ENCODE measurements at regions not wholly inside any gene's neighbourhood (a gene's known extent, or its start where the extent isn't known, plus 50 kb on each side); places are given as distances from the start of the nearest gene placed in this dataset.

- no peak for DNase-seq (ENCODE audit: low read depth)
- no peak for TF ChIP-seq CTCF (conservative IDR thresholded peaks at IDR 0.05; ENCODE audit: low read length)
- no peak overlapping the region for H3K4me3 ChIP-seq (ENCODE audit: low read length)
These were observed 797.4 kb downstream of the RPS29 start for GRCh38 chr14:48788771-48789170.

GRCh38 chr14:48786498-48786897 is 799.7 kb downstream of the RPS29 start:
- no peak for DNase-seq (ENCODE audit: low read depth)
- TF ChIP-seq CTCF (conservative IDR thresholded peaks at IDR 0.05; ENCODE audit: low read length), result no peak
- no peak overlapping the region for H3K4me3 ChIP-seq (ENCODE audit: low read length)

- no peak for DNase-seq (ENCODE audit: low read depth)
- no peak overlapping the region for H3K4me3 ChIP-seq (ENCODE audit: low read length)
- no peak for TF ChIP-seq CTCF (conservative IDR thresholded peaks at IDR 0.05; ENCODE audit: low read length)
These were observed 814.5 kb downstream of the RPS29 start for GRCh38 chr14:48771717-48772116.

GRCh38 chr14:48751293-48751692 is 834.9 kb downstream of the RPS29 start:
- DNase-seq (ENCODE audit: low read depth), result no peak
- TF ChIP-seq CTCF (conservative IDR thresholded peaks at IDR 0.05; ENCODE audit: low read length), result no peak

GRCh38 chr14:48748151-48748675 is 838.0 kb downstream of the RPS29 start:
- no peak overlapping the region for H3K4me3 ChIP-seq (ENCODE audit: low read length)
- DNase-seq (ENCODE audit: low read depth), result no peak
- no peak for TF ChIP-seq CTCF (conservative IDR thresholded peaks at IDR 0.05; ENCODE audit: low read length)

More at GRCh38 chr14:48751293-48751692, 834.9 kb downstream of the RPS29 start:
- H3K4me3 ChIP-seq (ENCODE audit: low read length), result no peak overlapping the region

- DNase-seq (ENCODE audit: low read depth), result no peak
These were observed 838.6 kb downstream of the RPS29 start for GRCh38 chr14:48747561-48748089.

More at GRCh38 chr14:48747561-48748089, 838.6 kb downstream of the RPS29 start:
- TF ChIP-seq CTCF (conservative IDR thresholded peaks at IDR 0.05; ENCODE audit: low read length), result no peak
- H3K4me3 ChIP-seq (ENCODE audit: low read length), result no peak overlapping the region

Data from AG10803 (cell line).